WTC11 (cell line): ENCODE measurements at regions not wholly inside any gene's neighbourhood (a gene's known extent, or its start where the extent isn't known, plus 50 kb on each side); places are given as distances from the start of the nearest gene placed in this dataset.

Experiments used
- ELF4 ChIP-seq: sonication (generic); formaldehyde crosslinking; IDR thresholded peaks from 2 replicates; pipeline ENCODE4 v1.8.1; 2022; ENCODE audit warnings: low read depth, mild to moderate bottlenecking, moderate library complexity, missing genetic modification reagents
- ZNF232 ChIP-seq: sonication (generic); formaldehyde crosslinking; IDR thresholded peaks from 2 replicates; pipeline ENCODE4 v1.8.0; 2022; ENCODE audit warnings: mild to moderate bottlenecking, missing genetic modification reagents
- TF ChIP-seq, protein P1 (sequence below): sonication (generic); formaldehyde crosslinking; IDR thresholded peaks from 2 replicates; pipeline ENCODE4 v1.8.1; 2022; ENCODE audit warnings: low read depth, mild to moderate bottlenecking, moderate library complexity, missing genetic modification reagents, borderline replicate concordance
- TF ChIP-seq, protein P2 (sequence below): fragments of 200-600 bp; IDR thresholded peaks from 2 replicates; pipeline ENCODE4 v1.8.0; 2022; ENCODE audit warnings: antibody characterized with exemption
- TF ChIP-seq, protein P3 (sequence below): sonication (generic); formaldehyde crosslinking; IDR thresholded peaks from 2 replicates; pipeline ENCODE4 v1.8.1; 2023; ENCODE audit warnings: mild to moderate bottlenecking, missing genetic modification reagents, moderate library complexity

DNA sequence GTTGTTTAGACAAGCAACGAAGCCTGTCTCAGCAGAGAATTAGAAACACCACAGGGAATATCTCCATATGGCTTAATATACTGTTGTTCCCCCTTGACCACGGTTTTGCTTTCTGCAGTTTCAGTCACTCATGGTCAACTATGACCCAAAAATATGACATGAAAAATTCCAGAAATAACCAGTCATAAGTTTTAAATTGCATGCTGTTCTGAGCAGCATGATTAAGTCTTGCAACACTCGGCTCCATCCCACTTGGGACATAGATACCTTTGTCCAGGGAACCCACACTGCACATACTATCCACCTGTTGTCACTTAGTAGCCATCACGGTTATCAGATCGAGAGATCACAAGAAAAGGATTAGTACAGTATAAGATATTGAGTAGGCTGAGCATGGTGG, 60.7 kb upstream of the FOXK1 start:
- TF ChIP-seq, protein P1, sequence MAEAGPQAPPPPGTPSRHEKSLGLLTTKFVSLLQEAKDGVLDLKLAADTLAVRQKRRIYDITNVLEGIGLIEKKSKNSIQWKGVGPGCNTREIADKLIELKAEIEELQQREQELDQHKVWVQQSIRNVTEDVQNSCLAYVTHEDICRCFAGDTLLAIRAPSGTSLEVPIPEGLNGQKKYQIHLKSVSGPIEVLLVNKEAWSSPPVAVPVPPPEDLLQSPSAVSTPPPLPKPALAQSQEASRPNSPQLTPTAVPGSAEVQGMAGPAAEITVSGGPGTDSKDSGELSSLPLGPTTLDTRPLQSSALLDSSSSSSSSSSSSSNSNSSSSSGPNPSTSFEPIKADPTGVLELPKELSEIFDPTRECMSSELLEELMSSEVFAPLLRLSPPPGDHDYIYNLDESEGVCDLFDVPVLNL (CRISPR knock-in tag), result no peak
- TF ChIP-seq, protein P2, sequence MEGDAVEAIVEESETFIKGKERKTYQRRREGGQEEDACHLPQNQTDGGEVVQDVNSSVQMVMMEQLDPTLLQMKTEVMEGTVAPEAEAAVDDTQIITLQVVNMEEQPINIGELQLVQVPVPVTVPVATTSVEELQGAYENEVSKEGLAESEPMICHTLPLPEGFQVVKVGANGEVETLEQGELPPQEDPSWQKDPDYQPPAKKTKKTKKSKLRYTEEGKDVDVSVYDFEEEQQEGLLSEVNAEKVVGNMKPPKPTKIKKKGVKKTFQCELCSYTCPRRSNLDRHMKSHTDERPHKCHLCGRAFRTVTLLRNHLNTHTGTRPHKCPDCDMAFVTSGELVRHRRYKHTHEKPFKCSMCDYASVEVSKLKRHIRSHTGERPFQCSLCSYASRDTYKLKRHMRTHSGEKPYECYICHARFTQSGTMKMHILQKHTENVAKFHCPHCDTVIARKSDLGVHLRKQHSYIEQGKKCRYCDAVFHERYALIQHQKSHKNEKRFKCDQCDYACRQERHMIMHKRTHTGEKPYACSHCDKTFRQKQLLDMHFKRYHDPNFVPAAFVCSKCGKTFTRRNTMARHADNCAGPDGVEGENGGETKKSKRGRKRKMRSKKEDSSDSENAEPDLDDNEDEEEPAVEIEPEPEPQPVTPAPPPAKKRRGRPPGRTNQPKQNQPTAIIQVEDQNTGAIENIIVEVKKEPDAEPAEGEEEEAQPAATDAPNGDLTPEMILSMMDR, result no peak
- TF ChIP-seq, protein P3, sequence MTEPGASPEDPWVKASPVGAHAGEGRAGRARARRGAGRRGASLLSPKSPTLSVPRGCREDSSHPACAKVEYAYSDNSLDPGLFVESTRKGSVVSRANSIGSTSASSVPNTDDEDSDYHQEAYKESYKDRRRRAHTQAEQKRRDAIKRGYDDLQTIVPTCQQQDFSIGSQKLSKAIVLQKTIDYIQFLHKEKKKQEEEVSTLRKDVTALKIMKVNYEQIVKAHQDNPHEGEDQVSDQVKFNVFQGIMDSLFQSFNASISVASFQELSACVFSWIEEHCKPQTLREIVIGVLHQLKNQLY (CRISPR knock-in tag), result no peak
- TF ChIP-seq ZNF232 (no peak), ELF4 (CRISPR knock-in tag) (no peak)
